ENCODE measurements at regions not wholly inside any gene's neighbourhood (a gene's known extent, or its start where the extent isn't known, plus 50 kb on each side); places are given as distances from the start of the nearest gene placed in this dataset.

DNA sequence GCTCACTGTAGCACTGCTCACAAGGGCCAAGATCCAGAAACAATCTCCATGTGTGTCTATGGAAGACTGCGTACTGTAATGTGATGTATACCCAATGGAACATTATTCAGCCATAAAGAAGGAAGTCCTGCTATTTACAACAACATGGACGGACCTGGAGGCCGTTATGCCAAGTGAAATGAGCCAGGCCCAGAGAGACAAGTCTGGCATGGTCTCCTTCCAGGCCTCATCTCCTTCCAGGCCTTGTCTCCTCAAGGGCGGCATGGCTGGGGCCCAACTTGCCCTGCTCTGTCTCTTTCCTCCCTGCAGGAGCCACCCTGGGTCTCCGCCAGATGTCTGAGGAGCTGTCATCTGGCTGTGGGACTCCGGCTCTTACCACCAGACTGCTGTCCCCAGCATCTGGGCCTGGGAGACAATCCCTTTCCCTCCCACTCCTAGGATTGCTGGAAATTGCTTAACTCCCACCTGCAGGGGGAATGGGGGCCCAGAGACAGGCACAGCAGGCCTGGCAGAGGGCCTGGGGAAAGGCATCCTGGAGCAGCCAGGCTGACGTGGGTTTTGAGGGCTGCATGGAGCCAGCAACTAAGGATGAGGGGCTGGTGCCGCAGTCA is 1326.6 kb downstream of the TBC1D22A start (continued):
- no peak for TF ChIP-seq ZNF462 (CRISPR knock-in tag; IDR thresholded peaks at IDR 0.05)
- TF ChIP-seq ZNF114 (CRISPR knock-in tag; IDR thresholded peaks at IDR 0.05) = no peak
- TF ChIP-seq ZNF331 (CRISPR knock-in tag; IDR thresholded peaks at IDR 0.05; ENCODE audit: low read depth) = no peak
- no peak for TF ChIP-seq POLR2AphosphoS5 (IDR thresholded peaks at IDR 0.05; ENCODE audit: low read depth)

GRCh38 chr22:48088251-48088650 is 1325.8 kb downstream of the TBC1D22A start:
- Histone ChIP-seq H4K20me1 (replicated peaks; ENCODE audit: insufficient read depth) (no peaks in the 10 kb centered on the region), H3K9me2 (ENCODE audit: insufficient read depth) (no peaks in the 10 kb centered on the region), H3K79me2 (replicated peaks; ENCODE audit: insufficient read depth) (no peaks in the 10 kb centered on the region), H3K4me3 (no peak overlapping the region), H3K27me3 (ENCODE audit: insufficient read depth) (no peaks in the 10 kb centered on the region), H3K4me1 (ENCODE audit: insufficient read depth) (no peaks in the 10 kb centered on the region), H3F3A (replicated peaks; ENCODE audit: low read depth) (no peaks in the 10 kb centered on the region), H3K27ac (ENCODE audit: low read depth) (no peak overlapping the region), H3K4me2 (no peak overlapping the region), H3K36me3 (ENCODE audit: insufficient read depth) (no peaks in the 10 kb centered on the region), H2AFZ (no peak overlapping the region)
- Mint-ChIP-seq H3K9me3 (no peaks in the 10 kb centered on the region), H3K4me3 (no peak overlapping the region), H3K36me3 (ENCODE audit: low read depth) (no peaks in the 10 kb centered on the region), H3K27ac (no peak overlapping the region), H3K4me1 (peaks cover 6% of the 10 kb centered on the region; the same call in 2 of the 3 replicates), H3K27me3 (ENCODE audit: insufficient read depth, low read depth, poor library complexity) (peaks cover 6% of the 10 kb centered on the region)
- no peak for DNase-seq (ENCODE audit: low spot score)
- TF ChIP-seq CTCF (conservative IDR thresholded peaks at IDR 0.05; ENCODE audit: low read depth in 2 of 2) (no peak), ETS1 (IDR thresholded peaks at IDR 0.05) (no peak), ZNF331 (CRISPR knock-in tag; IDR thresholded peaks at IDR 0.05; ENCODE audit: low read depth) (no peak)
- no peak for ATAC-seq

Measured in GM23338 (cell line).